ENCODE measurements at regions not wholly inside any gene's neighbourhood (a gene's known extent, or its start where the extent isn't known, plus 50 kb on each side); places are given as distances from the start of the nearest gene placed in this dataset.
A peak's percentile ranks its signal among the peaks of the same experiment; 100 is the strongest.
"Not testable (repeated sequence)": the region's sequence is repeated elsewhere in the genome, so short reads cannot be mapped to it uniquely, and the experiment has no call there.

- FAIRE-seq (no peak), DNase-seq (ENCODE audit: insufficient read length) (no peak)
- TF ChIP-seq POLR2A (IDR thresholded peaks at IDR 0.05; ENCODE audit: low read depth, low read length) (no peak), TAF1 (IDR thresholded peaks at IDR 0.05; ENCODE audit: borderline replicate concordance, low read depth, low read length) (no peak), POLR2AphosphoS5 (IDR thresholded peaks at IDR 0.05; ENCODE audit: low read depth, low read length) (no peak)
Observed at GRCh38 chr18:34514957-34515356, 195.1 kb upstream of the DTNA start.

- not testable (repeated sequence) for FAIRE-seq
Observed at GRCh38 chr18:34516355-34516754, 193.7 kb upstream of the DTNA start.

DNA sequence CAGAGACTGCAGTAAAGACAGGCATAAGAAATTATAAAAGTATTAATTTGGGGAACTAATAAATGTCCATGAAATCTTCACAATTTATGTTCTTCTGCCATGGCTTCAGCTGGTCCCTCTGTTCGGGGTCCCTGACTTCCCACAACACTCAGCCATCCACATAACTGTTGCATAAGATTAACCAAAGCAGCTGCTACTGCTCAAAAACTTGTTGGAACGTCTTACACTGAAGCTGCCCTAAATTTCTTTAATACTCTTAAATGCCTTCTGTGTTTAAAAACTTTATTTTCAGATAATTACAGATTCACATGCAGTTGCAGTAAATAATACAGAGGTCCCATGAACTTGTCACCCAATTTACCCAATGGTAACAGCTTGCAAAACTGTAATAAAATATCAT lies 193.1 kb upstream of the DTNA start:
- DNase-seq (ENCODE audit: insufficient read length); FAIRE-seq: not testable (repeated sequence)

More at GRCh38 chr18:34516355-34516754, 193.7 kb upstream of the DTNA start:
- not testable (repeated sequence) for DNase-seq (ENCODE audit: insufficient read length)

- TF ChIP-seq POLR2AphosphoS5 (IDR thresholded peaks at IDR 0.05; ENCODE audit: low read depth, low read length) (no peak), POLR2A (IDR thresholded peaks at IDR 0.05; ENCODE audit: low read depth, low read length) (no peak), TAF1 (IDR thresholded peaks at IDR 0.05; ENCODE audit: borderline replicate concordance, low read depth, low read length) (no peak)
- no peak for DNase-seq (ENCODE audit: insufficient read length)
- FAIRE-seq = no peak
Observed at GRCh38 chr18:34521040-34521439, 189.1 kb upstream of the DTNA start.

DNA sequence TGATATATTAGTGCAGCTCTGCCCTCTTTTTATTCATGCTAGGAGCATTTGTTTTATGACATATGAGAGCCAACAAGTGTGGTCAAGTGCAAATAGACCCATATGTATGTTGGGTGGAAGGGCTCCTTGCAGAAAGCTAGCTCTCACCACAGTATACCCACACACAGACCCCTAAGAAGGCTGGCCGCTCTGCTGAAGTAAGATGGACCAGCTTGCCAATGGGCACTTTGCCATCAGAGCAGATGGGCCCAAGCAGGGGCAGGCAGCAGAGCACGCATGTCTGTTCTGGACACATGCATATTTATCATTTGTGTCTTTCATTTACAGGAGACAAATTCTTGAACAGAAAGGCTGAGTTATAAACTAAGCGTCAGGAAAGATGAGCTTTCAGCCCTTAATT lies 187.5 kb upstream of the DTNA start:
- DNase-seq (ENCODE audit: insufficient read length) = no peak
- TF ChIP-seq POLR2A (IDR thresholded peaks at IDR 0.05; ENCODE audit: low read depth, low read length) = no peak
- TF ChIP-seq POLR2AphosphoS5 (IDR thresholded peaks at IDR 0.05; ENCODE audit: low read depth, low read length) = no peak
- TF ChIP-seq TAF1 (IDR thresholded peaks at IDR 0.05; ENCODE audit: borderline replicate concordance, low read depth, low read length) = no peak
- FAIRE-seq = no peak

- no peak for DNase-seq (ENCODE audit: insufficient read length)
- FAIRE-seq = no peak
- no peak for TF ChIP-seq POLR2A (IDR thresholded peaks at IDR 0.05; ENCODE audit: low read depth, low read length)
- no peak for TF ChIP-seq POLR2AphosphoS5 (IDR thresholded peaks at IDR 0.05; ENCODE audit: low read depth, low read length)
- TF ChIP-seq TAF1 (IDR thresholded peaks at IDR 0.05; ENCODE audit: borderline replicate concordance, low read depth, low read length) = no peak
Observed at GRCh38 chr18:34525244-34525643, 184.9 kb upstream of the DTNA start.

DNA sequence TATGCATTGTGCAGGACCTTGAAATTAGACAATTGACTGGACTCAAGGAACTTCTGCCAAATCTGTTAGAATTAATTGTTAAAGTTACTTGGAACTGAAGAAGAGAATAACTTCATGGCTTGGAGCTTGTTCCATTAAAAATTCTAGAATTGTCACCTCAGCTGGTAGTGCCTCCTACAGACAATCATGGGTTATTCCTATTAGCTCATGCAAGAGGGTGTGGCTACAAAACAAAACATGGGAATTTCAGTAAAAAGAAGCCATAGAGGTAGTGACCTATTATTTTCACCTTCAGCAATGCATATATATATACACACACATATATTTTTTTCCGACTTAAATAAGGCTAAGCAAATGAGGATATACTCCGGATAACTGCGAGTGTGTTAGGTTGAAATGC lies 181.9 kb upstream of the DTNA start:
- FAIRE-seq = no peak
- TF ChIP-seq POLR2AphosphoS5 (IDR thresholded peaks at IDR 0.05; ENCODE audit: low read depth, low read length) (no peak), TAF1 (IDR thresholded peaks at IDR 0.05; ENCODE audit: borderline replicate concordance, low read depth, low read length) (no peak), POLR2A (IDR thresholded peaks at IDR 0.05; ENCODE audit: low read depth, low read length) (no peak)
- DNase-seq (ENCODE audit: insufficient read length) = no peak

DNA sequence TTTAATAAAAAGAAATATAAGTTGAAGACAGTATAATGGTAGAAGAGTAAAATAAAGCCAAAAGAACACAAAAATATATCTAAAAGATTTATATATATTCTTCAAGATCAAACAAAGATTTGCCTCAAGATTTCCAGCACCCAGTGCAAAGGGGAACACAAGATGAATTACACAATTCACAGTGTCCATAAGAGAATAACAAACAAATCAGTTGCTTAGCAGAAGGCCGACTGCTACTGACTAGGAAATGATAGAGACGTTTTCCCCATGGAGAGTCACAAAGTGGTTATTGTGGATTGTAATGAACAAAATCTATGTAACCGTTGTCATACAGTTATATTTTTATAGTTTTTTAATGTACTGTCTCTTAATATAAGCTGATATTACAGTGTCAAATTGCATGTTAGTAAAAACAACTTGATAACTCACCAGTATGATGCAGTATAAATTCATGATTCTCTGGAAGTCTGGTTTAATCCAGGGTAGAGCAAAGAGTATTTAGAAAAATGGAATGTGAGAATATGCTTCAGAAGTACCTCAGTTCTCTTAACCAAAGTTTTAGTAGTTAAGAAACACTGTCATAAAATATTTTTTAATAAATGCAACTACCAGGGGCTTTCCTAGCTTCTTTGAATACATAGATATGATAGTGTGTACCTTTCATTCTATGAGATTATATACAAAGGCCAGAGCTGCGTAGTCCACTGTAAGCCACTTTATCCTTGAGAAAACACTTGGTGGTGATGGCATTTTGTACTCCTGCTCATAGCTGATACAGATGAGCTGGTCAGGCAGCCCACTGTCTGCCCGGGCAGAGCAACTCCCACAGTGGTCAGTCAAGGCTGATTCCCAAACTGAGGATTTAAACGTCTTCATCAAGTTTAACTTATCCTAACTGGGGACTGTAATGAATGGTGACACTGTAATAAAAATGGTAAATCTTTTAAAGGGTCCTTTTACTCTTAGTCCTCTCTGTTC lies 180.5 kb upstream of the DTNA start:
- FAIRE-seq (no peak), DNase-seq (ENCODE audit: insufficient read length) (no peak)
- TF ChIP-seq POLR2A (IDR thresholded peaks at IDR 0.05; ENCODE audit: low read depth, low read length) = no peak
- TF ChIP-seq POLR2AphosphoS5 (IDR thresholded peaks at IDR 0.05; ENCODE audit: low read depth, low read length) = no peak
- no peak for TF ChIP-seq TAF1 (IDR thresholded peaks at IDR 0.05; ENCODE audit: borderline replicate concordance, low read depth, low read length)

DNA sequence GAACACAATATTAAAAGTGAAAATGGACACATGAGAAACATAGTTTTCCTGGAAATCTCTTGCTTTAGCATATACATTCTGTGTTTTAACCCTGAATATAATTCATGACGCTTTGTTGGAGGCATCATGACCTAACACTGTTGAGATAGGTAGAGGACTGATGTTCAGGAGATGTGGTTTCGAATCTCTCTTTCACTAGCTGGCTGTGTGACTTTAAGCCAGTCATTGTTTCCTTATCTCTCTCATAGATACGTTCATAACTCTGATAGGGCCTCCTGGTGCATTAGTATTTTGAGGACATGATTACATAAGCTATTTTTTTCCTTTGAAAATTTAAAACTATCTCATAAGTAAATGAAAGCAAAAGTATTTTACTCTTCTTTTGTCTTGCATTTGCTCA lies 179.0 kb upstream of the DTNA start:
- DNase-seq (ENCODE audit: insufficient read length) (no peak), FAIRE-seq (peak; percentile 24)
- TF ChIP-seq TAF1 (IDR thresholded peaks at IDR 0.05; ENCODE audit: borderline replicate concordance, low read depth, low read length) (no peak), POLR2A (IDR thresholded peaks at IDR 0.05; ENCODE audit: low read depth, low read length) (no peak), POLR2AphosphoS5 (IDR thresholded peaks at IDR 0.05; ENCODE audit: low read depth, low read length) (no peak)

GRCh38 chr18:34534642-34535041 lies 175.5 kb upstream of the DTNA start:
- not testable (repeated sequence) for FAIRE-seq; DNase-seq (ENCODE audit: insufficient read length)

DNA sequence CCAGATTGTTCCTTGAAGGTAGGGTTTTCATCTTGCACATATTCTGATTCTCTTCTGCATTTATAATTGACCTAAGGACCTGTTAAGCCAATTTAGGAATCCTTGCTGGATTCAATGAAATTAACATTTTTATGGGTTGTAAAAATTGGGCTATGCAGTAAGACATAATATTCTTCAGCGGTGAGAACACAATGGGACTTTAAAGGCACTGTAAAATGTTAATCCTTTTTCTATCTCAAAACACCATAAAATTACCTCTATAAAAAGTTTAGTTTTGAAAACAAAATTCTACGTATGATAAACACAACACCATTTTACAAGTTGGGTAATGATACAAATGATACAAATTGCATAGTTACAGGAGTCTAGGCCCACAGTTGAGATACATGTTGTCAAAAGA lies 169.2 kb upstream of the DTNA start:
- TF ChIP-seq TAF1 (IDR thresholded peaks at IDR 0.05; ENCODE audit: borderline replicate concordance, low read depth, low read length) (no peak), POLR2A (IDR thresholded peaks at IDR 0.05; ENCODE audit: low read depth, low read length) (no peak), POLR2AphosphoS5 (IDR thresholded peaks at IDR 0.05; ENCODE audit: low read depth, low read length) (no peak)
- DNase-seq (ENCODE audit: insufficient read length) = no peak
- FAIRE-seq = no peak

GRCh38 chr18:34542625-34543024 lies 167.5 kb upstream of the DTNA start:
- DNase-seq (ENCODE audit: insufficient read length) (no peak), FAIRE-seq (no peak)
- no peak for TF ChIP-seq POLR2AphosphoS5 (IDR thresholded peaks at IDR 0.05; ENCODE audit: low read depth, low read length)
- TF ChIP-seq TAF1 (IDR thresholded peaks at IDR 0.05; ENCODE audit: borderline replicate concordance, low read depth, low read length) = no peak
- no peak for TF ChIP-seq POLR2A (IDR thresholded peaks at IDR 0.05; ENCODE audit: low read depth, low read length)

GRCh38 chr18:34543356-34543755 lies 166.7 kb upstream of the DTNA start:
- peak; percentile 36 for FAIRE-seq
- TF ChIP-seq POLR2AphosphoS5 (IDR thresholded peaks at IDR 0.05; ENCODE audit: low read depth, low read length) (no peak), TAF1 (IDR thresholded peaks at IDR 0.05; ENCODE audit: borderline replicate concordance, low read depth, low read length) (no peak), POLR2A (IDR thresholded peaks at IDR 0.05; ENCODE audit: low read depth, low read length) (no peak)
- no peak for DNase-seq (ENCODE audit: insufficient read length)

Data from GM12892 (cell line).